Nephron (organoid): ENCODE measurements at regions not wholly inside any gene's neighbourhood (a gene's known extent, or its start where the extent isn't known, plus 50 kb on each side); places are given as distances from the start of the nearest gene placed in this dataset.

ENCODE experiments used
- H3K27ac Mint-ChIP-seq, 3 experiments: 2 replicates each; pipeline ENCODE4 v1.8.0; 2020; ENCODE audit warnings: mixed read lengths in 3 of 3, mild to moderate bottlenecking in 2 of 3, moderate library complexity in 1 of 3
- H3K27me3 Mint-ChIP-seq: 2 replicates; pipeline ENCODE4 v1.8.0; 2021; ENCODE audit warnings: low read depth, mild to moderate bottlenecking, moderate library complexity, mixed read lengths
- H3K36me3 Mint-ChIP-seq: 2 replicates; pipeline ENCODE4 v1.8.0; 2020; ENCODE audit warnings: low read depth, mixed read lengths
- H3K4me1 Mint-ChIP-seq: 2 replicates; pipeline ENCODE4 v1.8.0; 2020; ENCODE audit warnings: mixed read lengths
- H3K4me3 Mint-ChIP-seq, 3 experiments: 2 replicates each; pipeline ENCODE4 v1.8.0; 2020; ENCODE audit warnings: mild to moderate bottlenecking in 3 of 3, mixed read lengths in 3 of 3, moderate library complexity in 2 of 3
- H3K9me3 Mint-ChIP-seq: 2 replicates; pipeline ENCODE4 v1.8.0; 2020; ENCODE audit warnings: mixed read lengths
- TF ChIP-seq, protein P1 (sequence below), 3 experiments: fragments of 200-600 bp; sonication (generic); IDR thresholded peaks; one replicate each; pipeline ENCODE4 v1.5.0; 2021; ENCODE audit warnings: antibody characterized with exemption in 3 of 3; ENCODE audit not compliant: unreplicated experiment in 3 of 3

DNA sequence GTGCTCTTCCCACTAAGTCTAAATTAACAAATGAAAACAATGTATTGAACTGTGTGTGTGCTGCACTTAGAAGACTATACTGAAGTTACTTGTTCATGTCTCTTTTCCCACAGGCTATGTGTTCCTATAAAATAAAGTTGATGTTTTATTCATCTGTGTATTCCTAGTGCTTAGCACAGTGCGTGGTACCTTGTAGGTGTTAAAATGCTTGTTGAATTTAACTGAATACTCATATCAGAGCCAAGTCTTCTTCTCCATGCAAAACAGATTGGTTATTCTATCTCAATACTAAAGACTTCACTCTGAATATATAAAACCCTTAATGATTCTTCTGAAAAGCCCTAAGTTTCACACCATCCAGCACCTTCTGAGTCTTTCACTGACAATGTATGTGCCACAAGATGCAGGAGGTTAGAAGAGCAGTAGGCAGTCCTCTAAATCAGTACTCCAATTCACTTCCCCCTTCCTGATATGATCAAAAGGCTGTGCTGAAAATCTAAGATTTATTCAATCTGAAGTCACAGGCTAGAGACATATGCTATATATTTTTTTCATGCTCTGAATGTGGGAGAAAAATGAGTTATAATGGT, 231.7 kb upstream of the CCDC150 start:
- no peaks in the 10 kb centered on the region for H3K9me3 Mint-ChIP-seq
- peak overlapping the region in 1 of 3 experiments; percentile 5 for H3K27ac Mint-ChIP-seq

DNA sequence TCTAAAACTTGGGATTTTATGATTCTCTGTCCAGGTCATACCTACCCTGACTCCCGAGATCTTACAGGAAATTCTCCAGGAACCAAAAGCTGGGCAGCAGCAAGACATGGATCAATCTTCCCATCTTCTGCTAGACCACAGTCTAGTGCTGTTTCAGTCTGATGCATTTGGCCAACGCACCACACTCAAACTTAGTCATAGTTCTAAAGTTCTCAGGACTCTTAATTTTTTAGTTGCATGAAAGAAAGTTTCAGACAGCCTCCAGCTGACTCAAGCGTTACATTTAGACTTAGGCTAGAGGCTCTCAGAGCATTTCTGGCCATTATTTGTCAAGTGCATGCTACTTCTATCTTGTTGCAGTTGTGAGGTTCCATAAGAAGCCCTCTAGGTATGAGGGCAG, 230.1 kb upstream of the CCDC150 start:
- TF ChIP-seq, protein P1, sequence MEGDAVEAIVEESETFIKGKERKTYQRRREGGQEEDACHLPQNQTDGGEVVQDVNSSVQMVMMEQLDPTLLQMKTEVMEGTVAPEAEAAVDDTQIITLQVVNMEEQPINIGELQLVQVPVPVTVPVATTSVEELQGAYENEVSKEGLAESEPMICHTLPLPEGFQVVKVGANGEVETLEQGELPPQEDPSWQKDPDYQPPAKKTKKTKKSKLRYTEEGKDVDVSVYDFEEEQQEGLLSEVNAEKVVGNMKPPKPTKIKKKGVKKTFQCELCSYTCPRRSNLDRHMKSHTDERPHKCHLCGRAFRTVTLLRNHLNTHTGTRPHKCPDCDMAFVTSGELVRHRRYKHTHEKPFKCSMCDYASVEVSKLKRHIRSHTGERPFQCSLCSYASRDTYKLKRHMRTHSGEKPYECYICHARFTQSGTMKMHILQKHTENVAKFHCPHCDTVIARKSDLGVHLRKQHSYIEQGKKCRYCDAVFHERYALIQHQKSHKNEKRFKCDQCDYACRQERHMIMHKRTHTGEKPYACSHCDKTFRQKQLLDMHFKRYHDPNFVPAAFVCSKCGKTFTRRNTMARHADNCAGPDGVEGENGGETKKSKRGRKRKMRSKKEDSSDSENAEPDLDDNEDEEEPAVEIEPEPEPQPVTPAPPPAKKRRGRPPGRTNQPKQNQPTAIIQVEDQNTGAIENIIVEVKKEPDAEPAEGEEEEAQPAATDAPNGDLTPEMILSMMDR (IDR thresholded peaks at IDR 0.05; ENCODE audit: unreplicated experiment in 3 of 3): no peak
- no peak overlapping the region for H3K27ac Mint-ChIP-seq
- no peak overlapping the region for H3K4me3 Mint-ChIP-seq
- H3K27me3 Mint-ChIP-seq: no peaks in the 10 kb centered on the region
- H3K36me3 Mint-ChIP-seq: no peaks in the 10 kb centered on the region
- H3K4me1 Mint-ChIP-seq: peaks cover 22% of the 10 kb centered on the region
- no peaks in the 10 kb centered on the region for H3K9me3 Mint-ChIP-seq

More for the DNA sequence above, 231.7 kb upstream of the CCDC150 start:
- no peaks in the 10 kb centered on the region for H3K27me3 Mint-ChIP-seq
- peaks cover 23% of the 10 kb centered on the region for H3K4me1 Mint-ChIP-seq
- H3K36me3 Mint-ChIP-seq: no peaks in the 10 kb centered on the region
- TF ChIP-seq, protein P1 (IDR thresholded peaks at IDR 0.05; ENCODE audit: unreplicated experiment in 3 of 3): no peak
- H3K4me3 Mint-ChIP-seq: no peak overlapping the region

DNA sequence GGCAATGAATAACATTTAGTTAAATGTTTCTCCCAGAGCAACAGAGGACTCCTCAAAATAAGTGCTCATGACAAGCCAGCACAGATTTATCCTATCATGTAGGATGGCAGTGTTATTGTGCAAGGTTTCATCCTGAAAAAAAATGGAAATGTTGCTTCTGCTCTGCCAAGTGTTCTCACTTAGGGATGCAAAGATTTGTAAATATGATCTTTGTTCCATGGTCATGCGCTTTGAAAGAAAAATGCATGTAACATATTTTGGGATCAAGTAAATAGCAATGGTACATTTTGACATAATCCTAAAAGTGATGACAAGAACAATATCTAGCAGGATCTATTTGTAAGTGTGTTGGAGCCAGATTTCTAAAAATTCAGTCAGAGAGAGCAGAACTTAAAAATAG, 229.5 kb upstream of the CCDC150 start:
- H3K4me1 Mint-ChIP-seq: peaks cover 23% of the 10 kb centered on the region
- no peaks in the 10 kb centered on the region for H3K36me3 Mint-ChIP-seq
- H3K4me3 Mint-ChIP-seq: no peak overlapping the region
- H3K9me3 Mint-ChIP-seq: no peaks in the 10 kb centered on the region
- H3K27ac Mint-ChIP-seq: no peak overlapping the region
- TF ChIP-seq, protein P1 (IDR thresholded peaks at IDR 0.05; ENCODE audit: unreplicated experiment in 3 of 3): no peak
- no peaks in the 10 kb centered on the region for H3K27me3 Mint-ChIP-seq

DNA sequence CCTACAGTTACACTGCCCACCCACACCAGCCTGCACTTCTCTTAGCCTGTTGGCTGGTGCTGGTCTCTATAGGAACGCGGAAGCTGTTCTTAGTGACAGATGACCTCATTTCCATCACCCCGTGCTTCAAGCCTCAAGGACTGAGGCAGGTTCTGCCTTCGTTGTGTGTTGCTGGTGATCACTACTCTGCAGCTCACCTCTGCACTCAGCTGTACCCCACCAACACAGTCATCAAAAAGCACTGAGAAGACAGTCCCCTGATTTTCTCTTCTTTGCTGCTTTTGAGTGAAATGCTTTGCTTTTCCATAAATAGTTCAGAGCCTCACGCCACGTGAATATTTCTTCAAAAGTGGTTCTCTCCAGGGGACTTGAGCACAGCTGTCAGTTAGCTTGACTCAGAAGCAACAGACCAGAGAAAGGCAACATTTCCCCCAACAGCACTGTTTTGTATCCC, 225.7 kb upstream of the CCDC150 start:
- H3K27ac Mint-ChIP-seq: peak overlapping the region in 1 of 3 experiments; percentile 23
- TF ChIP-seq, protein P1 (IDR thresholded peaks at IDR 0.05; ENCODE audit: unreplicated experiment in 3 of 3): no peak
- no peaks in the 10 kb centered on the region for H3K27me3 Mint-ChIP-seq
- no peaks in the 10 kb centered on the region for H3K36me3 Mint-ChIP-seq
- H3K4me1 Mint-ChIP-seq: peaks cover 19% of the 10 kb centered on the region
- no peaks in the 10 kb centered on the region for H3K9me3 Mint-ChIP-seq
- H3K4me3 Mint-ChIP-seq: no peak overlapping the region

DNA sequence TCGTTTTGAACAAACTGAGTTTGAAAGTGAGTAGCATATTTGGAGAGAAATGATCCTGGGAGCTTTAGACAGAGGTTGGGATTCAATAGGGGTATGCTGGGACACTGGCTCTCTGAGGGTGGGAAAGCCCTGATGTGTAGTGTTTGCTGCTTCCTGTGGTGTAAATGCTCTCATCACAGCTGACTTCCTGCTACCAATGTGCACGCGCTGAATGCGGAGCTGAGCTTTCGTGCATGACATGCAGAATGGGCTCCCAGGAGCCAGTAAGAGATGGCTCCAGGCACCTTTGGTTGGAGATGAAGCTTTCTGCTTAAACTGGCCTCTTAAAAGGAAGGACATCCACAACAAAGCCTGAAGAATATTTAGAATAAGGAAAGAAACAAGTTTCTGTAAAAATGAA, 224.1 kb upstream of the CCDC150 start:
- no peaks in the 10 kb centered on the region for H3K9me3 Mint-ChIP-seq
- no peaks in the 10 kb centered on the region for H3K27me3 Mint-ChIP-seq
- TF ChIP-seq, protein P1 (IDR thresholded peaks at IDR 0.05; ENCODE audit: unreplicated experiment in 3 of 3): no peak
- H3K36me3 Mint-ChIP-seq: no peaks in the 10 kb centered on the region
- no peak overlapping the region for H3K27ac Mint-ChIP-seq
- peaks cover 15% of the 10 kb centered on the region for H3K4me1 Mint-ChIP-seq
- no peak overlapping the region for H3K4me3 Mint-ChIP-seq

DNA sequence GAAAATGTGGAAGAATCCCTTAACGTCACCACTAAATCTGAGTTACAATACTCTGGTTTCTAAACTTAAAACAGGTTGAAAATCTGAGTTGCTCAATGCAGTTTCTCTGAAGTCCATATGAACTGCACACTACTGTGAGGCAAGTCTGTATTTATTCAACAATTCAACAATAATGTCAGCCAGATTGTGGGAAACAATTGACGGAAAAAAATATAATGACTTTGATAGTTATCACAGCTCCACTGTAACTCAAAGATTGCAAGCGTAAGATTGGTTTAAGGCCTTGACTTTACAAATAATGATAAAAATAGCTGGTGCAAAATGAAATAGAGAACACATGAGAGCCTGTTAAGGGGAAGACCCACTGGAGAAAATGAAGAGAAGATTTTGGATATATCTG, 219.4 kb upstream of the CCDC150 start:
- no peak overlapping the region for H3K4me3 Mint-ChIP-seq

More for the DNA sequence above, 219.4 kb upstream of the CCDC150 start:
- no peaks in the 10 kb centered on the region for H3K27me3 Mint-ChIP-seq
- H3K27ac Mint-ChIP-seq: no peak overlapping the region
- TF ChIP-seq, protein P1 (IDR thresholded peaks at IDR 0.05; ENCODE audit: unreplicated experiment in 3 of 3): no peak
- no peaks in the 10 kb centered on the region for H3K9me3 Mint-ChIP-seq
- H3K36me3 Mint-ChIP-seq: peaks cover 2% of the 10 kb centered on the region
- no peaks in the 10 kb centered on the region for H3K4me1 Mint-ChIP-seq
